Stimulated activated CD4-positive, alpha-beta T cell treated with anti-CD3 and anti-CD28 coated beads, Interleukin-4, amount 100 ng/mL, for 48 hours (primary cell): ENCODE measurements at regions not wholly inside any gene's neighbourhood (a gene's known extent, or its start where the extent isn't known, plus 50 kb on each side); places are given as distances from the start of the nearest gene placed in this dataset.

ENCODE experiments used
- DNase-seq, 2 donors: peaks; one replicate each; pipeline ENCODE4 v3.0.0-alpha.2; 2020; ENCODE audit warnings: low read depth in 2 of 2

DNA sequence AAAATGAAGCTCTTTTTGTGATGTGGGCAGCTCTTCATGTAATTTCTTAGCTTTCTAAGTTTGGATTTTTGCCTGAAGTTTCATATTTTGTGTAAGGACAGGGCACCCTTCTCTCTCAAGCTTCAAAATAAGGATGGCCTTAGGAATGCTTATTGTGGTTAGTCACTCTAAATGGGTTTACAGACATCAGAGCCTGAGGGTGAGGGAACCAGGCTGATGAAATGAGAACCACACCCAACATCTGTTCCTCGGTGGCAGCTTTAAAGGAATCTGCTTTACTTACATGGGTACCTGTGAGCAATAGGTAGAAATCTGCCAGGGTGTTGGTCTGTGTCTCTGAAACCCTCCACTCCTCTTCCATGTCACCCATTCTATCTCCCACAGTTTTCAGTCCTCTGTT lies 174.3 kb downstream of the EMX2 start:
- no peak for DNase-seq

GRCh38 chr10:117718986-117719920 lies 176.7 kb downstream of the EMX2 start:
- DNase-seq: no peak

- no peak for DNase-seq
These were observed 178.6 kb downstream of the EMX2 start for GRCh38 chr10:117720931-117721835.

DNA sequence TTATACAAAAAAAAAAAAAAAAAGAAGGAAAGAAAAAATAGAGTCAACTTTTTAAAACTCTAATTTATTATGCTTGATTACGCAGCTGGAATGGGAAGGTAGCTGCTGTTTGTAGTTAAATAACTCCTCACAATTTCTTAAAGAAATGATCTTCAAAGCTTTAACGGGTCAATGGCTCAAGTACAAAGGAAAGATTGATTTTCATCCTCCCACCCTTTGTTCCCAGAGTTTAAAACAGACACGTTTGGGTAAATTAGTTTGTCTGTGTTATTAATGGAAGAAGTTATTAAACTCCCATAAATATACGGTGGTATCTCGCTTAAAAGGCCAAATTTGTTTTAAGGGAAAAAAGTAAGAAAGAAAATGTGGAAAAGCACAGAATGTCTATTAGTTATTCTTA lies 179.3 kb downstream of the EMX2 start:
- DNase-seq: no peak

GRCh38 chr10:117723343-117723742 lies 180.8 kb downstream of the EMX2 start:
- no peak for DNase-seq

DNA sequence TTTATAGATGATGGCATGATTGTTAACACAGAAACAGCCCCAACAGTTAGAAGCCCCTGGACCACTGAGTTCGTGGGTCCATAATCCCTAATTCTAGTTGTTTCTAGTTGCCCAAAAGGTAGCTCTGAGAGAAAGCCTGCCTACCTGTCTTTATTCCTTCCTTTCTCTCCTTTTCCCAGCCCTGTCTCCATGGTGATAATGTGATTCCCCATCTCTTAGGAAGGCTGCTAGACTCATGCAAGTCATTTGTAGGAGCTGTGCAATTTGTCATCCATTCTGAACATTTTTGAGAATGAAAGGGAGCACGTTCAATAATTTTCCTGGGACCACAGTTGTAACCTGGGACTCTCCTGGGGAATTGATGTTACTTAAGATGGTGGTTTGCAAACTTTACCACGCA lies 183.4 kb downstream of the EMX2 start:
- no peak for DNase-seq

DNA sequence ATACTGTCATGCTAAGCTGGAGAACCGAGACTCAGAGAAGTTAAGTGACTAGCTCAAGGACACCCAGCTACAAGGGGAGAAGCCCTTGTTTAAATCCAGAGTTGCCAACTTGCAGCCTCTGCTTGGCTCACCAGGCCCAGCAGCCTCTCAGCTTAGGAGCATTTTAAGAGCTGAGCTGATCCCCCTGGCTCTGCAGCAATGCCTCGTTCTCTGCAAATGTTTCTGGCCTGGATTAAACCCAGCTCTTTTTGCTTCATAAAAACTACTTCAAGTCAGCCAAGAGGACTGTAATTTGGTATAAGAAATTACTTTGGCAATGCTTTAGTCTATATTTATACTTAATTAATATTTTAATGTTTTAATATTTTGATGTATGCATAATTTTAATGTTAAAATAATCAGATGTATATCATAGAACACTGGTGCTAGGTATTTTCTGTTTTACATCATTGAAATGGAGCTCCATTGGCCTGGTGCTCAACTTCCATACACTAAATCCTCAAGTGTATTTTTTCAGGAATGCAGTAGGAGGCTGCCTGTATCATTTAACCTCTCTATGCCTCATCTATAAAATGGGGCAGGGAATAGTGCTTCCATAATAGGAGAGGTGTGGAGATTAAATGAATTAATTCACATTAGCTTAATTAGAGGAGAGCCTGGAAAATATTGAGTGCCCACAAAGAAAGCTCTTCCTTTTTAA lies 184.2 kb downstream of the EMX2 start:
- no peak for DNase-seq

DNA sequence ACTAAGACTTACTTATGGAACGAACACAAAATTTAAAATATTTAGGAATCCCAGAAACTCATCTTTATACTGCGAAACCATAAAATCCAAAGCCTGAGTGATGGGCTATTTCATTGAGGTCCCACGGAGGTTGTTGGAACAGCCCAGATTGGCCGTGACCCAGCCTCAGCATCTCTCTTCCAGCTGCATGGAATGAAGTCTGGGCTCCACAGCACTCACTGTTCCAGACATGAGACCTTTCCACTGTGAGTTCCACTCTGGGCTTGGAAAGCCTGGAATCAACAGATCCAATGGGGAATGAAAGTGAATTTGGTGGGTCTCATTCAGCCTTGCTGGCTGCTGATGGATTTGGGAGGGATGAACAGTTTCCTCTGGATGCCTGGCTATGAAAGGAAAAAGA lies 184.9 kb downstream of the EMX2 start:
- DNase-seq: no peak

DNA sequence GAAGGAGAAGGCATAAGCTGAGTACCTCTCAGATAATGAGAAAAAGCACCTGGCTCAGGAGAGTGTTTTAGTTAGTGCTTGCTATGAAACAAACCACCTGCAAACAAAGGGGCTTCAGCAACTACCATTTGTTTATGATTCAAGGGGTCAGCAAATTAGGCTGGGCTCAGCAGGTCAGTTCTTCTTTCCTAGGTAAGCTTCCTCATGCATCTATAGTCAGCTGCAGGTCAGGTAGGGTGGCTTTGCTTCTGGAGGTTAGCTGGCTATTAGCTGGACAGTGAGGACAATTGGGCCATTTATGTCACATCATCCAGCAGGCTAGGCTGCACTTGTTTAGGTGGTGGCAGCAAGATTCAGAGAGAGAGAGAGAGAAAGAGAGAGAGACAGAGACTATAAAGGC lies 185.5 kb downstream of the EMX2 start:
- DNase-seq: no peak

- DNase-seq: no peak
These were observed 186.6 kb downstream of the EMX2 start for GRCh38 chr10:117729156-117729555.

DNA sequence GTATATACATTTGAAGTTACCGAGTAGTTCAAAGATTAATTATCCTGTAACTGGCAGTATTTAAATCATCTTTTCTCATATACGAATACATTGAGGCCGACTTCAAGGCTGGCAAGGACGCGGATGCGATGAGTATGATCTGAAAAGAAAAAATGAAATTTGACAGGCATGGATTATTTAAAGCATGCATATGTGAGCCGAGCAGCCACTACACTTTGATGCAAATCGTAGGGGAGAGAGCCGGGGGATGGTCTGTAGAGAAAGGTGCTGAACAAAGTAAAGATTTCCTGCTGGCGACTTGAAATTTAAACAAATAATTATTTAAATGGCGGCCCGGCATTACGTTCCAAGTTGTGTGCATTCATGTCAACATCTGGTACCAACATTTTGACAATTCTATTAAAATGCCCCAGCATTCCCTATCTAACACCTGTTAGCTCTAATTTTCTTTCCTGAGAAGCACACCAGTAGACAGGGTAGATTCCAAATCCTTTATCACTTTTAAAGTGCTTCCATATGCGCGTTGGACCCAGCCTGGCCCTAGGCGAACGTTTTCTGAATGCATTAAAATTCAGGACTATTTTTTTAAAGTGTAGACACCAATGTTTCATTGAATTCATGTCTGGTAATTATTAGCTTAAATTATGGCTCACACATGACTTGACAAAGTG lies 188.7 kb downstream of the EMX2 start:
- DNase-seq: no peak

DNA sequence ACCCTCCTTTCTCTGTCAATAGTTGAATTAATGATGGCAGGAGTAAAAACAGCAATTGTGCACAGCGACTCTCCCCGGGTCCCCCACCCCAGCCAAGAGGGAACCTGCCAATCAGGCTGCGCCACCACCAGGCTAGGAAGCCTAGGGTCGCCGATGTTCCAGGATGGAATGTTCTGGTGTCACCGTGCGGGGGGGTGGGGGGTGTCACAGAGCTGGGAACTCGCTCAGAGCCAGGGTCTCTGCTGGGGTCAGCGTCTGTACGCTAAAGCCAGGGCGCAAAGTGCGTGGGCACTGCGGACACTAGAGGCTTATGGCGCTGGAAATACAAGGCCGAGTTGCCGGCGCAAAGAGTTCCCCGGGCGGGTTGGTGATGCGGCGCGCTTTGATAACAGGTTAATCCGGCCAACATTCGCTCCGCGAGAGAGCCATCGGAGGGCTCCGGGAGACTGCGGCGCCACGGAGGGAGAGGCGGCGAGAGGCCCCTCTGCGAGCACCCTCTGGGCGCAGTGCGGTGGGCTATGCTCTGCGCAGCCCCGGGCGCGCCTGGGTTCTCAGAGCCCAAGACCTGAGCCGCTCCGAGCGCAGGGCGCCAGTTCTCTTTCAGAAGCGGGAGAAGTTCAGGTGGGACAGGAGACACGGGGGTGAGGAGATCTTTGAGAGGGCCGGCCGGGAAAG lies 192.3 kb downstream of the EMX2 start:
- no peak for DNase-seq

- no peak for DNase-seq
These were observed 194.1 kb downstream of the EMX2 start for GRCh38 chr10:117736655-117737054.

GRCh38 chr10:117740088-117740487 lies 197.5 kb downstream of the EMX2 start:
- DNase-seq: no peak

GRCh38 chr10:117740691-117741222 lies 198.2 kb downstream of the EMX2 start:
- DNase-seq: no peak

- DNase-seq: no peak
These were observed 199.0 kb downstream of the EMX2 start for GRCh38 chr10:117741524-117741923.

- no peak for DNase-seq
These were observed 201.0 kb downstream of the EMX2 start for GRCh38 chr10:117743509-117743908.

DNA sequence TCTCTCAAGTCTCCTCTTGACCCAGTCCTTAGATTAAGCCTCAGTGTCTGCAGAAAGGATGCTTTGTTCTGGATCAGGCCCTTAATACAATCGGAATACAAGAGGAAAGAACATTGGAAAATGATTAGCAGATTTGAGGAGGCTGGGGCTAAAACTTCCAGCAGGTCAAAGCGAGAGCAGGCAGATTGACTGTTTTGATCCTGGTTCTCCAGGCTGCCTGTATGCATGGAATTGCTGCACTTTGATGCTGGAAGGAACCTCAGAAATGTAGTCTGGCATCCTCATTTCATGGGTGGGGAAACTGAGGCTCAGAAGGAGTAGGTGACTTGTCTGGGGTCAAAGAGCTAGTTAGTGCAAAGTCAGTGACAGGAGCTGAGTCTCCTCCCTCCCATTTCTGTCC lies 202.8 kb downstream of the EMX2 start:
- DNase-seq: no peak

DNA sequence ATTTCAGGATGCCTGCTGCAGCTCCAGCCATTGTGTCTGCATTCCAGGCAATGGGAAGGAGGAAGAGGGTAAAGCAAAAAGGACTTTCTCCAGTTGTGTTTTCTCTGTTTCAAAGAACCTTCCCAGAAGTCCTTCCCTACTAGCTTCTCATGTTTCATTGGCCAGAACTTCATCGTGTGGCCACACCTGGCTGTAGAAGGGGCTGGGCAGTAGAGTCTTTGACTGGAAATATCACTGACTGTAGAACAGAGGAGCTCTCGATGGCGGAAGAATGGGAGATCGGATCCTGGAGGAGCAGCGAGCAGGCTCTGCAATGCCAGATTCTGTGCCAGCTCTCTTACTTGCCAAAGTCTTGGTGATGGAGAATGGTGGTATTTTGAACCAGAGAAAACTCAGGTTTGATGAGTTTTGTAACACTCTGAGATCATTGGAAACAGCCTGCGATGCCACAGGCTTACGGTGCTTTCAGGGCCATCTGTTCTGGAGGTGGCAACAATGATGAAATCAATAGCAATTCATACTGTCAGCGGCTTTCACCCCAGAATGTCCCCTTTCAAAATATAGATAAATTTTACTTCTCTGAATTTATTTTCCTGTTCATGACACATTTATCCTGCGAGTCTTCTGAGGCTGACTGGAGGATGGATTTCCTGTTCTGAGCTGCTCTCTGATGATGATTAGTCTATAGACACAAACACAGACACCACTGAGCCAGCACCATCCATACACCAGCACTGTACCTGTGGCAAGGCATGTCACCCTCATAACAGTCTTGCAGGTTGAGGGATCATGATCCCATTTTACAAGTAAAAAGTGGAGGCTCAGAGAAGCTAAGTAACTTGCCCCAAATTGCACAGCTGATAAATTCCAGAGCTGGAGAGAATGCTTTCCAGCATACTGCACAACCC lies 204.2 kb downstream of the EMX2 start:
- DNase-seq: no peak

DNA sequence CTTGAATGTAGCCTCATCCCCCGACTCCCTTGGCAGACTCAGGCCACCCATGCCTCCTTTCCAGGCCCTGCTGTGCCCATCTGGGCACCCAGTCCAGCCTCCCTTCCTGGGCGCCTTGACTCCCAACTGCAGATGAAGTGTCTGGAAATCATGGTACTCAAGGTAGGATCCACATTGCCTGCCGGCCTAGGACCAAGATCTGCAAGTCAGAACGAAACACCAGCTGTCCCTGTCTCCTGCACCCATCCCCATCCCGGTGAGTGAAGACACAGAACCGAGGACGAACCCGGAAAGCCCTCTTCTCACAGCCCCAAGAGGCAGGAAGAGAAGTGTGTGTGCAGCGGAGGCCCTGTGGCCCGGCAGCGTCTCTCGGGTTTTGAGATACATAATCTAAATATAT lies 205.1 kb downstream of the EMX2 start:
- no peak for DNase-seq
